Cardiac fibroblast (primary cell): ENCODE measurements at regions not wholly inside any gene's neighbourhood (a gene's known extent, or its start where the extent isn't known, plus 50 kb on each side); places are given as distances from the start of the nearest gene placed in this dataset.

Experiments
- DNase-seq, 2 donors: peaks; one replicate each; pipeline versions ENCODE4 v3.0.0 to v3.0.0-alpha.2; 2010; ENCODE audit warnings: low read depth in 2 of 2
- H3K4me3 ChIP-seq, 2 donors: replicated peaks in 1 of 2; 1 replicate in 1 of 2; 2 replicates in 1 of 2; pipeline ENCODE4 v1.5.1; 2011; ENCODE audit warnings: low read depth in 2 of 2, low read length in 2 of 2, mild to moderate bottlenecking in 2 of 2, moderate library complexity in 1 of 2
- CTCF ChIP-seq: IDR thresholded peaks from one replicate; pipeline ENCODE4 v1.5.1; 2011; ENCODE audit warnings: low read depth, mild to moderate bottlenecking, low read length, inconsistent platforms

DNA sequence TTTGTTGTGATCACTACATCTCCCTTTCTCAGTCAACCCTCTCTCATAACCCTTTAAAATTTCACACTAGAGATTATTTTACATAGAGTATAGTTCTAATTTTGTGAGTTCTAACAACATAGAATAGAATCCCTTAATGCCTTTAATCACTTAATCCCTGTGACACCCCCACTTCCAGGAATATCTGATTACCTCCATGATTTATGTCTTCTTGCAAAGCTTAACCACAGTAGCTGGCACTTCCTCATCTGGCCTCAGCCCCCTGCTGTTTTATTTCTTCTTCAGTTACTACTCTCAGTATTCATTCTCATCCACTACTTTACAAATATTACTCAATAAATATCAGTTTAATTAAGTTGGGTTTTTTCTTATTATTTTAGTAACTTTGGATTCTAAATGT is 340.9 kb downstream of the CENPC start:
- TF ChIP-seq CTCF: no peak
- H3K4me3 ChIP-seq: no peak overlapping the region
- DNase-seq: no peak

DNA sequence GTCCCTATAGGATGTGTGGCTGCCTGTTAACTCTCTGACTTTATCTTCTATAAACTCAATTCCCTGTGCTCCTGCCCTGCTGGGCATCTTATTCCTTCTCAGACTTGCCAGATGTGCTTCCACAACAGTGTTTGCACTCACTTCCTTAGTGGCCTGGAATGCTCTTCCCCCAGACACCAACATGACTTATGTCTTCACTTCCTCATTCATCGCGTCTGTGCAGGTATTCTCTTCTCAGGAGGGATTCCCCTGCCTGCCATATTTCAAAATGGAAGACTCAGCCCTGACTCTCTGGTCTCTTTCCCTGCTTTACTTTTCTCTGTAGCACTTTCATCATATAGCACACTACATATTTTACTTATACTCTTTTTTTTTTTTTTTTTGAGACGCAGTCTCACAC is 344.0 kb downstream of the CENPC start:
- no peak for TF ChIP-seq CTCF
- H3K4me3 ChIP-seq: no peak overlapping the region
- no peak for DNase-seq

DNA sequence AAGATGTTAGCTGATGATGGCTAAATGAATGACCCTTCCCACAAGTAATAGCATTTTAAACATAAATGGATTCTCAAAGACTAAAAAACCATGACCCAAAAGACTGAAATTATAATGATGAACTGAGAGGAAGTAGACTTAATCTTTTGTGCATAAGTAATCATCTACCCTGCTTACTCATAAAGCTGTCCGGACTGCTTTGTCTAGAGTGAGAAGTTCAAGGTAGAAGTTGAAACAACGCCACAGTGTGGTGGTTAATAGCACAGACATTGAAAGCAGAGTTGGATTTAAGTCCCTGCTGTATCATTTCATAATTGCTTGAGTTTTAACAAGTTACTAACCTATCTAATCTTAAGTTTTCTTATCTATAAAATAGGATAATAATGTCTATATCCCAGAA is 346.6 kb downstream of the CENPC start:
- H3K4me3 ChIP-seq: no peak overlapping the region
- no peak for TF ChIP-seq CTCF
- DNase-seq: peak; percentile 63 to 69

GRCh38 chr4:67167849-67168248 is 377.5 kb downstream of the CENPC start:
- H3K4me3 ChIP-seq: no peak overlapping the region
- TF ChIP-seq CTCF: no peak
- DNase-seq: no peak

DNA sequence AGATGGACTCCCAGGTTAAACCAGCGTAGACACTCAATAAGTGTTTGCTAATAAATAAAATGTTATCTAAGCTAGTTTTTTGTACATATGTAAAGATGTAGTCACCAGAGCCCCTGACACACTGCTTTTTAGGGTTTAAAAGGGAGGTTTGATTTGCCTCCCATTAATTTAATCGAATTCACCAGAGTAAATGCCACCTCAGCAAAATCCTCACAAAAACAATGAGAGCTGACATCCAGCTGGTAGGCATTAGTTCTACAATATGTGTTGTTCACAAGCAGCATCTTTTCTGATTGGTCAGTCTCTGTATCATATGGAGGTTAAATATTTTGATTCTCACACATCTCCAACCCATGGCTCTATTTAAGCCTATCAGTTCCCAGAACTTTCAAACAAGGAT is 382.6 kb downstream of the CENPC start:
- no peak for TF ChIP-seq CTCF
- no peak for DNase-seq
- no peak overlapping the region for H3K4me3 ChIP-seq

DNA sequence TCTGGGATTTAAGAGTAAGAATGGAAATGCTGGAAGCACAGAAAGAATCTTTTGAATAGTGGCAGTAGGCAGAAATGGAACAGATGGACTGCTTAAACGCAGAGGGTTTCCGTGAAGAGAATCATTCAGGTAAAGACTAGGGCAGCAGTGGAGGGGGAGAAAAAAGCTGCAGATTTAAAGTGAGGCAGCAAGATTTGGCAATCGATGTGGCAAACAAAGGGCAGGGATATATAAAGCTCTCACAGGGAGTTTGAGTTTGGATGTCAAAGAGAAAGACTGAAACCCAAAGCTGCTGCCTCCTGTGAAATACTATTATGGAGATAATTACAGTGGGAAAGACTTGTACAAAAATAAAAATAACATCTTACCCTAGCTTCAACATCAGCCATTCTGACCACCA is 384.0 kb downstream of the CENPC start:
- H3K4me3 ChIP-seq: no peak overlapping the region
- DNase-seq: no peak
- TF ChIP-seq CTCF: no peak

DNA sequence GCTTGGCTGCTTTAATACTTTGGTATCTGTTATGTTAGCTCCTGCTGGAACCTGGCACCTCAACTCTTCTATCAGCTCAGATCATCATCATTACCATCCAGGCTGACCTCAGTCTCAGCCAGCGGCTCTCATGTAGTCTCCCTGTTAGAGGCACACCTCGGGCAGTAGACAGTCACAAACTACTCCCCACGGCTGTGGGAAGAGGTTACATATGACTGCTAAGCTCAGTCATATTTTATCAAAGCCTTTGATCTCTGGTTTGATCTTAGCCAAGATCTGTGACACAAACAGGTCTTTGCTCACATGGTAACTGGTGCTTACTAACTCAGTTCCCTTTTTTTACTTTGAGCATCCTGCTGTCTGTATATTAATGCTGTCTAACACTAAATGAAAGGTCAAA is 384.9 kb downstream of the CENPC start:
- no peak overlapping the region for H3K4me3 ChIP-seq
- DNase-seq: no peak
- TF ChIP-seq CTCF: no peak
